Common myeloid progenitor, CD34-positive (primary cell): ENCODE measurements at regions not wholly inside any gene's neighbourhood (a gene's known extent, or its start where the extent isn't known, plus 50 kb on each side); places are given as distances from the start of the nearest gene placed in this dataset.

Source experiments
- CTCF ChIA-PET: fragments of 350-600 bp; sonication (Branson Sonifier 250); formaldehyde crosslinking; loops from one replicate; lab custom pipeline; 2021; ENCODE audit warnings: antibody characterized with exemption; lab: Charles Lee
- POLR2A ChIA-PET: fragments of 350-600 bp; sonication (Branson Sonifier 250); formaldehyde crosslinking; loops from one replicate; lab custom pipeline; 2021; ENCODE audit warnings: antibody characterized with exemption; lab: Charles Lee
- DNase-seq, 3 donors: peaks; one replicate each; pipeline versions ENCODE4 v3.0.0 to v3.0.0-alpha.2; 2013
- H3K27ac ChIP-seq, 2 experiments: 1 replicate in 1 of 2; 2 replicates in 1 of 2; pipeline ENCODE4 v1.7.0; 2013; ENCODE audit warnings: inconsistent platforms in 2 of 2, low read length in 2 of 2, mild to moderate bottlenecking in 2 of 2, low read depth in 1 of 2, moderate library complexity in 1 of 2; ENCODE audit not compliant: severe bottlenecking in 2 of 2, insufficient read depth in 1 of 2, poor library complexity in 1 of 2
- H3K27me3 ChIP-seq, 5 experiments: replicated peaks in 2 of 5; 1 replicate in 3 of 5; 2 replicates in 2 of 5; pipeline versions ENCODE4 v1.6.1 to v1.7.0; 2013; ENCODE audit warnings: low read length in 4 of 5, mild to moderate bottlenecking in 2 of 5, moderate library complexity in 2 of 5, inconsistent platforms in 1 of 5; ENCODE audit not compliant: insufficient read depth in 5 of 5, control insufficient read depth in 4 of 5
- H3K36me3 ChIP-seq, 4 experiments: 1 replicate in 2 of 4; 2 replicates in 2 of 4; pipeline versions ENCODE4 v1.6.1 to v1.7.0; 2013; ENCODE audit warnings: low read length in 3 of 4, control low read depth in 1 of 4, mild to moderate bottlenecking in 1 of 4; ENCODE audit not compliant: control insufficient read depth in 4 of 4, insufficient read depth in 4 of 4
- H3K4me1 ChIP-seq, 4 experiments: 1 replicate in 3 of 4; 2 replicates in 1 of 4; pipeline versions ENCODE4 v1.6.1 to v1.7.1; 2013; ENCODE audit warnings: low read length in 3 of 4, mild to moderate bottlenecking in 3 of 4, control low read depth in 1 of 4, inconsistent platforms in 1 of 4, moderate library complexity in 1 of 4; ENCODE audit not compliant: control insufficient read depth in 4 of 4, insufficient read depth in 4 of 4; ENCODE audit errors: control extremely low read depth in 1 of 4
- H3K4me3 ChIP-seq, 7 experiments: 1 replicate in 4 of 7; 2 replicates in 3 of 7; pipeline versions ENCODE4 v1.5.1 to v1.7.0; 2013; ENCODE audit warnings: mild to moderate bottlenecking in 7 of 7, low read length in 6 of 7, moderate library complexity in 6 of 7, inconsistent platforms in 2 of 7, low read depth in 2 of 7, control low read depth in 1 of 7; ENCODE audit not compliant: insufficient read depth in 4 of 7, control insufficient read depth in 1 of 7; ENCODE audit errors: extremely low read depth in 1 of 7
- H3K9me3 ChIP-seq, 5 experiments: 1 replicate in 4 of 5; 2 replicates in 1 of 5; pipeline versions ENCODE4 v1.6.1 to v1.7.1; 2013; ENCODE audit warnings: low read length in 4 of 5, mild to moderate bottlenecking in 2 of 5, inconsistent platforms in 1 of 5, low read depth in 1 of 5, moderate library complexity in 1 of 5; ENCODE audit not compliant: control insufficient read depth in 4 of 5, insufficient read depth in 2 of 5; ENCODE audit errors: control extremely low read depth in 1 of 5
- WGBS: methylation state at CpG from one replicate; pipeline ENCODE4 v1.1.5; 2013; ENCODE audit not compliant: insufficient coverage; 5-methylcytosine and 5-hydroxymethylcytosine counted together

GRCh38 chr10:90347239-90347638 lies 510.6 kb downstream of the HTR7 start:
- Histone ChIP-seq H3K9me3 (no peaks in the 10 kb centered on the region), H3K4me3 (no peak overlapping the region), H3K27ac (no peak overlapping the region), H3K4me1 (no peaks in the 10 kb centered on the region), H3K27me3 (no peaks in the 10 kb centered on the region), H3K36me3 (no peaks in the 10 kb centered on the region)
- ChIA-PET POLR2A (no interaction called here), CTCF (no interaction called here)
- DNase-seq = no peak
- WGBS = 94% methylated on average over 2 of the region's 2 CpGs

GRCh38 chr10:90350122-90350521 lies 507.7 kb downstream of the HTR7 start:
- Histone ChIP-seq H3K36me3 (no peaks in the 10 kb centered on the region), H3K27ac (no peak overlapping the region), H3K4me1 (no peaks in the 10 kb centered on the region), H3K27me3 (no peaks in the 10 kb centered on the region), H3K4me3 (no peak overlapping the region), H3K9me3 (no peaks in the 10 kb centered on the region)
- DNase-seq = no peak
- no CpG with 5 or more reads among the region's 1 CpG for WGBS
- ChIA-PET POLR2A (no interaction called here), CTCF (no interaction called here)

GRCh38 chr10:90352288-90352687 lies 505.6 kb downstream of the HTR7 start:
- Histone ChIP-seq H3K9me3 (no peaks in the 10 kb centered on the region), H3K27me3 (no peaks in the 10 kb centered on the region), H3K27ac (no peak overlapping the region), H3K4me3 (no peak overlapping the region), H3K36me3 (no peaks in the 10 kb centered on the region), H3K4me1 (no peaks in the 10 kb centered on the region)
- no peak for DNase-seq
- ChIA-PET CTCF (no interaction called here), POLR2A (no interaction called here)
- 88% methylated on average over 7 of the region's 7 CpGs for WGBS

- no peaks in the 10 kb centered on the region for H3K9me3 ChIP-seq
- WGBS = 90% methylated on average over 4 of the region's 4 CpGs
- ChIA-PET CTCF (no interaction called here), POLR2A (no interaction called here)
- DNase-seq = no peak
- no peak overlapping the region for H3K27ac ChIP-seq
- no peak overlapping the region for H3K4me3 ChIP-seq
- H3K4me1 ChIP-seq = no peaks in the 10 kb centered on the region
- H3K27me3 ChIP-seq = no peaks in the 10 kb centered on the region
- no peaks in the 10 kb centered on the region for H3K36me3 ChIP-seq
These were observed 502.9 kb downstream of the HTR7 start for GRCh38 chr10:90354914-90355313.

- 90% methylated on average over 1 of the region's 4 CpGs for WGBS
- Histone ChIP-seq H3K4me1 (no peaks in the 10 kb centered on the region), H3K27me3 (no peaks in the 10 kb centered on the region), H3K36me3 (no peaks in the 10 kb centered on the region), H3K9me3 (no peaks in the 10 kb centered on the region), H3K4me3 (no peak overlapping the region), H3K27ac (no peak overlapping the region)
- ChIA-PET POLR2A (no interaction called here), CTCF (no interaction called here)
- DNase-seq = no peak
These were observed 493.9 kb downstream of the HTR7 start for GRCh38 chr10:90363799-90364483.

GRCh38 chr10:90372451-90372850 lies 485.4 kb downstream of the HTR7 start:
- H3K4me1 ChIP-seq = no peaks in the 10 kb centered on the region
- no peak overlapping the region for H3K27ac ChIP-seq
- POLR2A ChIA-PET = no interaction called here
- no peak overlapping the region for H3K4me3 ChIP-seq
- DNase-seq = no peak
- CTCF ChIA-PET = no interaction called here
- H3K9me3 ChIP-seq = peaks cover 0 to 4% (median 0%) of the 10 kb centered on the region in 5 experiments
- WGBS = 85% methylated on average over 2 of the region's 2 CpGs
- H3K36me3 ChIP-seq = no peaks in the 10 kb centered on the region
- no peaks in the 10 kb centered on the region for H3K27me3 ChIP-seq

GRCh38 chr10:90373911-90374310 lies 483.9 kb downstream of the HTR7 start:
- H3K27me3 ChIP-seq = no peaks in the 10 kb centered on the region
- no peak for DNase-seq
- CTCF ChIA-PET = no interaction called here
- peaks cover 0 to 4% (median 0%) of the 10 kb centered on the region in 5 experiments for H3K9me3 ChIP-seq
- H3K4me3 ChIP-seq = no peak overlapping the region
- H3K4me1 ChIP-seq = no peaks in the 10 kb centered on the region
- no peak overlapping the region for H3K27ac ChIP-seq
- WGBS = no CpG with 5 or more reads among the region's 1 CpG
- H3K36me3 ChIP-seq = no peaks in the 10 kb centered on the region
- POLR2A ChIA-PET = no interaction called here
